GM19455 (cell line): ENCODE measurements at regions not wholly inside any gene's neighbourhood (a gene's known extent, or its start where the extent isn't known, plus 50 kb on each side); places are given as distances from the start of the nearest gene placed in this dataset.

Source experiments
- ATAC-seq: cut with Tn5 transposase; IDR thresholded peaks from one replicate; pipeline ENCODE4 v1.9.1; 2021; ENCODE audit not compliant: unreplicated experiment

DNA sequence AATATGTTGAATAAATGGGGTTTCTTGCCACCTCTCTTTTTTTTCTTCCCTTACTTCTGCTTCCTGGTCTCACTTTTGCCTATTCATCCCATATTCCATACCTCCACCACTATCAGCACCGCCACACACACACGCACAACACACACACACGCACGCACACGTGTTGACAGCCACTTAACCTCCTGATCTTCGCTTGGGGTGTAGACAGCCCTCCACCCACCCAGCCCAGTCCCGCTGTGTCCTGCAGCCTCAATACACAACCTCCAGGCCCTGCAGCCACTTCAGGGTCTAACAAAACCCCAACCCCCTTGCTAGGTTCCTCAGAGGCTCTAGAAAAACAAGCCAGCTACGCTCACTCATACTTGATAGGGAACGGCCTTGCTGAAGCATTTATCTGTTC is 72.3 kb downstream of the LINC00237 start:
- ATAC-seq: no peak

GRCh38 chr20:21031666-21032065 is 74.5 kb downstream of the LINC00237 start:
- no peak for ATAC-seq

DNA sequence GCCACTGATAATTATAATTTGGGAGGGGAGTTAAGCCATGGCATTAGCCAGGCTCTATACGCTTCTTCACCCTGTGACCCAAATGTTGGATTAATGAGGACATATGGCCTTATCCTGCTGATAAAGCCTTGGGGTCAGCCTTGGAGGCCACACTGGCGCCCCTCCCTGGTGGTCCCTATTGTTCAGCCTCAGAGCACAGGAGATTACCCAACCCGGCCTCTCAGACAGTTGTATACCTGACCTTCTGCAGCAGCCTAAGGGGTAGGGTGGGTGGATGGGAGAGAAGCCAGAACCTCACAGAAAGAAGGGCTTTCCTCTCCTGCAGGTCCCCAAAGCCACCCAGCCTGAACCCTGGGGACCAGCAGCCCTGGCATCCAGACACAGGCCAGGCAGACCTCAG is 76.8 kb downstream of the LINC00237 start:
- ATAC-seq: no peak

GRCh38 chr20:21028921-21029320 is 77.2 kb downstream of the LINC00237 start:
- no peak for ATAC-seq

DNA sequence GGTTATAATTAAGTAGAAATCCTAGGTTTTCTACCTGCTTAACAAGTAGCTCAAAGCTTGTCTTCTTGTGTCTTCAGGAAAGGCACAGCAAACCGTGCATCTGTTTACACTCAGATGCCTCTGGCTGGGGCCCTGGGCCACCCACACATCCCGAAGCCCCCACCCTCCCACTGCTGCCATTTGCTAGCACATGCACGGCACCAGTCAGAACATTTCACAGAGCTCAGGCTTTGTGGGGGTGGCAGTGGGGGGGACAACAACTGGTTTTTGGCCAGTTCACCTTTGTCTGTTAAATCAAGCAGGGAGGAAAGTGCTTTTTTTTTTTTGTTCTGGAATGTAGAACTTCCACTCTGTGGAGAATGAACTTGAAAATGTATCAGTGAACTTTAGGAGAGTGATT is 77.7 kb downstream of the LINC00237 start:
- no peak for ATAC-seq

- no peak for ATAC-seq
Measured at GRCh38 chr20:21027569-21027968, 78.6 kb downstream of the LINC00237 start.

DNA sequence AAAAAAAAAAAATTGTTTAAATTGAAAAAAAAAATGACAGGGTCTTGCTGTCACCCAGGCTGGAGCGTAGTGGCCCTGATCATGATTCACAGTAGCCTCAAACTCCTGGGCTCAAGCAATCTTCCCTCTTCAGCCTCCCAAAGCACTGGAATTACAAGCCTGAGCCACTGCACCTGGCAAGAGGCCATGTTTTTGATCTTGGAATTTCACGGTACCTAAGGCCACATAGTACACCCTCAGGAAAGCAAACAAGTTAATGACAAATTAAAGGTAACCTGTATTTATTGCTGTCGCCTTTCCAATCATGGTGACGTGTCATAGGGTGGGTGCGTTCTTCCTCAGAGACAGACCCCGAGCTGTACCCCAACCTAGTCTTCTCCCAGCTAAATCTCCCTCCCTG is 79.2 kb downstream of the LINC00237 start:
- ATAC-seq: no peak

DNA sequence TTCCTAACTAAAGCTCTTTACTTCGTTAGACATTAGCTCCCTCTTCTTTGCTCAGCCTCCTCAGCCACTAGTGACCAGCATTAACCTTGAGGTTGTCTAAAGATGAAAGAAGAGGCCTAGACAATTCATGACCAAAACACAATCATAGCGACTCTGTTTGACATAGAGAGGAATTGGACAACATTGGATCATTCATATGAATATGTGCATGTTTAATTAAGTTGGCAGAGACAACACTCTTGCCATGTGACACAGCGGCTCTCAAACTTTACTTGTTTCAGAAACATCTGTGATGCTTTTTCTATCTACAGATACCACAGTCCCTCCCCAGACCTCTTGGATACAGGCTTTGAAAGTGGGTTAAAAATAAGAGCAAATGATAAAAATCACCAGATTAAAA is 81.7 kb downstream of the LINC00237 start:
- no peak for ATAC-seq

GRCh38 chr20:21022925-21023324 is 83.2 kb downstream of the LINC00237 start:
- no peak for ATAC-seq

GRCh38 chr20:21021472-21021790 is 84.7 kb downstream of the LINC00237 start:
- no peak for ATAC-seq

- no peak for ATAC-seq
Measured at GRCh38 chr20:21020659-21021471, 85.3 kb downstream of the LINC00237 start.

DNA sequence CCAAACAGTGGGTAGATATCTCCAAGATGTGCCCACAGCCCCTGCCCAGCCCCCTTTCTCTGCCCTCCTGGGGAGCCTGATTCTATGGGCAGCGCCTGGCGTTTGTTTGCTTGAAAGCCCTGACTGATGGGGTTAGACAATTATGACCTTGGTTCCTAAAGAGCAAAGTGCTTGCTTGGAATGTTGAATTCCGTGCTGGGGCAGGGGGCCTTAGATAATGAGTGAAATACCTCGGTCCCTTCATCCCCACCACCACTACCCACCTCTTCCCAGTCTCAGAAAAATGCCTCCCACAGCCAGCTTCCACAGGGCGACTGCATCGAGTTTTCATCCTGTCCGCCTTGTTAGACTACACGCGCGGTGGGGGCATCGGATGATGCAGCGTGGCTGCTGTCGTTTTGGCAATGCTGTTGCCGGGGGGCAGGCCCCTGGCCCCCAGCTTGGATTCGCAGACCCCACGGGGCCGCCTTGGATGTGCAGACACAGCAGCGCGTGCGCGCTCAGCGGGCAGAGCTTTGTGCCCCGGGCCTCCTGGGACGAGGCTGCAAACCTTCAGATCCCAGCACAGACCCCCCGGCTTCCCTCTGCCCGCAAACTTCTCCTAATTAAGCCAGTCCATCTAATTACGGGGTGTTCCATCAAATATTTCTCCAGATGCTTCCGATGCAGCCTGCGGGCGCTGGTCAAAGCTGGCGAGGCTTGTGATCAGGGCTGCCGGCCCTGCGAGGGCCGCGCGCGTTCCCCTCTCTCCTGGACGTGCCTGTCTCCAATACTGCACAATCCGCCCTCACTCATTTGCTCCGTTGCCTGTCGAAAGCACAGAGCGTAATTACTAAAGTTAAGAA is 86.1 kb downstream of the LINC00237 start:
- no peak for ATAC-seq

DNA sequence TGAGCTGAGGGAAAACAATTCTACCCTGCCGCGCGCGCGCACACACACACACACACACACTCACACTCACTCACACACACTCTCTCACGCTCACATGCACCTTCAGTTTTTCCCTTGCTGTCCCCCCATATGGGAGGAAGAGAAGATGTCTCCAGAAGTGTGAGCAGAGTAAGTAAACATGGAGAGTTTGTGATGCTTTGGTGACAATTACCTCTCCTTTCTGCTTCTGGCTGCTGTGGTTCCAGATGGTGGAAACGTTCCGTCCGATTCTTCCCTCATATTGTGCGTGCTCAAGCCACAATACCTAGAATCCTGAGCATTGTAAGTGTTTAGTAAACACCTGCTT is 86.7 kb downstream of the LINC00237 start:
- no peak for ATAC-seq

DNA sequence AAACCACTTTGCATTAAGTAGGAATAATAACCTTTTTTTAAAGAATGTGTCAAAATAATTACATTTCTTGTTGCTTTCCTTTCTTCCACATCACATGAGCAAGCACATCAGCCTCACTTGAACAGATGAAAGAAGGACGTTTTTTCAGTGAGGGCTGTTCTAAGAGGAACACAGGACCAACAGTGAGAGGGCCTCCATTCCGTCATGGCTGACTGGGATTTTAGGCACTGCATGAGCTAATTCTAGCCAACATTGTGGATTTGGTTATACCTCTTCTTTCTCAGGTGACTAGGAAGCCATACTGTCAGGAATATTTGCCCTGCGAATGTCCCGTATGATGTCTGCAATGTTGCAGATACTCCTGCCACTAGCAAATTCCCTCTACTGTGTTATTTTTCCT is 87.6 kb downstream of the LINC00237 start:
- no peak for ATAC-seq

- ATAC-seq: no peak
Measured at GRCh38 chr20:21017528-21018085, 88.6 kb downstream of the LINC00237 start.

DNA sequence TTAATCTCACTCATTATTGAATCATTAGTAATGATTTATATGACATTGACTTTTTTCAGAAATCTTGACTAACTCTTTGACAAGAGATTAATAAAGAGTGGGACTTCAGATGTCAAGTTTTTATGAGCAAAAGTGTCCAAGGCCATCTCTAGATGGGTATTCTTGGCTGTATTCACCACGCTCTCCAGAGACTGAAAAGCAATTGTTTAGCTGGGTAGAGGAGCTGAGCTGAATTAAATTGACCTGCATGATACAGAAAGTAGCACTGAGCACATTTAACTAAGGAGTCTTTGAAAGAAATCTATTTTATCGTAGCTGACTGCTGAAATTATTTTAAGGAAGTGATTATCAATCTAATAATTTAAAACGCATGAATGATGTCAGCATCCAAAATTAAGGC is 89.4 kb downstream of the LINC00237 start:
- ATAC-seq: no peak

GRCh38 chr20:21014528-21014927 is 91.6 kb downstream of the LINC00237 start:
- no peak for ATAC-seq

DNA sequence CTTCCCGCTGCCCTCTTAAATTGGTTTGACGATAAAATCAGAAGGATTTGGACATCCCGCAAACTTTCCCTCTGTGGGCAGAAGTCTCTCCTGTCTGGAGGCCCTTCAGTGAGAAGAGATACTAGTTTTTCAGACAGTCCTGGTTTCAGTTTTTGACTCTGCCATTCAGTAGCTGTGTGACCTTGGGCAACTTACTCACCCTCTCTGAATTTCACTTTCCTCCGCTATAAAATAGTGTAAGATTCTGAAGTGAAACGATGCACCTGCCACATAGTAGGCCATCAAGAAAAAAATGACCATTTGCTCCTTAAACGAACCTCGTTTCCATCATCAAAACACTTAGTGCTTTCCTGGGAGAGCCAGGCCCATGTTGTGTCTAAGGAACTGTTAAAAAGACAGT is 97.2 kb downstream of the LINC00237 start:
- no peak for ATAC-seq

DNA sequence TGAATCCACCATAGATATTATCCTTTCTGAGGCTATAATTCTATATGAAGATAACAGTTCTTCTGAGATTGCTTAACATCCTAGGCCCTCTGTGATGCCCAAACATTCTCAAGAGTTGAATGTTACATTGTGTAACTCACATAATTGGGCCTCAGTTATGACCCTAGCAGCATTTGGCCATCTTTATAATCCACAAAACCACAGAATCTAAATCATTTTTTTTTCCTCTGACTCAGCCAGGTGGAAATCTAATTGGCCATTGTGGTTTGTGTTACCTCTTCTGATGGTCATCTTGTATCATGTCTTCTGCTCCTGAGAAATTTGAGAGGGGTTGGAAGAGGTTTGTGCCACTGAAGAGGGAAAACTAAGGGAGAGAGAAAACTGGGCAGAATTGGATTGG is 99.5 kb downstream of the LINC00237 start:
- no peak for ATAC-seq

GRCh38 chr20:21004386-21005076 is 101.6 kb downstream of the LINC00237 start:
- ATAC-seq: no peak

GRCh38 chr20:21003902-21004301 is 102.3 kb downstream of the LINC00237 start:
- no peak for ATAC-seq

DNA sequence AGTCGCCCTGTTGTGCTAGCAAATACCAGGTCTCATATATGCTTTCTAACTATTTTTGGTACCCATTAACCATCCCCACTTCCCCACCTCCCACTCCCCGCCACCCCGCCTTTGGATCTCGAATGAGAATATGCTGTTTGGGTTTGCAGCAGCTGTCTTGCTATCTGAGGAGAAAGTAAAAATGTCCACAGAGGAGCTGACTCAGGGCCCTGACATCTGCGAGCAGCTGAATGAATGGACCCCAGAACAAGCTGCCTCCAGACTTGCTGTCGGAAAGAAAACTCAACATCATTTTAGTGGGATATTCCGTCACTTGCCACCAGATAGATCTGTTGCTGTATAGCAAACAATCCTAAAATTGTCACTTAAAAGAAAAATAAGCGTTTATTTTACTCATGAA is 103.7 kb downstream of the LINC00237 start:
- no peak for ATAC-seq
